ENCODE measurements at regions not wholly inside any gene's neighbourhood (a gene's known extent, or its start where the extent isn't known, plus 50 kb on each side); places are given as distances from the start of the nearest gene placed in this dataset.

DNA sequence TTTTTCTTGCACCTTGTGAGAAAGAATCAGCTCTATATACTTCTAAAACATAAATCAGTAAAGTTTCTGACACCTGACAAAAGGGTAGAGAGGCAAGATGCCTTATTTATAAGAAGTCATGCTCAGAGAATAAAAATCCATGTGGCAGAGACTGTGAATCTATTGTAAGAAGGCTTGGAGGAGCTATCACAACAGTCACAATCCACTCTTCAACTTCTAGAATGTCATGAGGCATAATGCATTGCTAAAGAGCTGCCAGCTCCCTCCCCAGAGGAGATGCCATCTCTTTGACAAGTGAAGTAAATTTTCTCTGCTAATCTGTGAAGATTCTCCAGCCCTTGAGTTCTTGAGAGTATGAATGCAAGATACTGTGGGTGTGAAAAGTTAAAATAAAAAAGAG lies 971.2 kb upstream of the IGFBP7 start:
- TF ChIP-seq, protein P1, sequence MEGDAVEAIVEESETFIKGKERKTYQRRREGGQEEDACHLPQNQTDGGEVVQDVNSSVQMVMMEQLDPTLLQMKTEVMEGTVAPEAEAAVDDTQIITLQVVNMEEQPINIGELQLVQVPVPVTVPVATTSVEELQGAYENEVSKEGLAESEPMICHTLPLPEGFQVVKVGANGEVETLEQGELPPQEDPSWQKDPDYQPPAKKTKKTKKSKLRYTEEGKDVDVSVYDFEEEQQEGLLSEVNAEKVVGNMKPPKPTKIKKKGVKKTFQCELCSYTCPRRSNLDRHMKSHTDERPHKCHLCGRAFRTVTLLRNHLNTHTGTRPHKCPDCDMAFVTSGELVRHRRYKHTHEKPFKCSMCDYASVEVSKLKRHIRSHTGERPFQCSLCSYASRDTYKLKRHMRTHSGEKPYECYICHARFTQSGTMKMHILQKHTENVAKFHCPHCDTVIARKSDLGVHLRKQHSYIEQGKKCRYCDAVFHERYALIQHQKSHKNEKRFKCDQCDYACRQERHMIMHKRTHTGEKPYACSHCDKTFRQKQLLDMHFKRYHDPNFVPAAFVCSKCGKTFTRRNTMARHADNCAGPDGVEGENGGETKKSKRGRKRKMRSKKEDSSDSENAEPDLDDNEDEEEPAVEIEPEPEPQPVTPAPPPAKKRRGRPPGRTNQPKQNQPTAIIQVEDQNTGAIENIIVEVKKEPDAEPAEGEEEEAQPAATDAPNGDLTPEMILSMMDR (IDR thresholded peaks at IDR 0.05; ENCODE audit: insufficient read depth, low read length, severe bottlenecking), result no peak
- no peaks in the 10 kb centered on the region for H3K27me3 ChIP-seq (ENCODE audit: control insufficient read depth, insufficient read depth, low read length)
- H3K36me3 ChIP-seq (ENCODE audit: control insufficient read depth, insufficient read depth, low read length), result no peaks in the 10 kb centered on the region
- H3K4me3 ChIP-seq (ENCODE audit: low read depth, low read length), result no peak overlapping the region
- no peak for DNase-seq (ENCODE audit: low read depth)
- FAIRE-seq, result no peak

DNA sequence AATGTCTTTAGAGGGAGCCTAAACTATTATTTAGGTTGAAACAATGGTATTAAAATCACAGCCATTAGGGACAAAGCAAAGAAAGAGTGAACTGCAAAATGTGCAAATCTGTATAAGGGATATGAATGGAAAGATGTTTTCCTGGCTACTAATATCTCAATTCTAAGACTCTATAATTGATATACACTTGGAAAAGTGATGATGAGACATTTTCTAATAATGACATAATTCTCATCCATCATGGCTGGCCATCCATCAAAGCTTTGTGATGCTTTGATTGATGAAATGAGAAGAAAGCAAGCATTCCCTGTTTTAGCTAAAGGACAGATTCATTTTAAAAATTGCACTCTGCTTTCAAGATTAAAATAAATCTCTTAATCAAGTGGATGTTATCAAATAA lies 965.5 kb upstream of the IGFBP7 start:
- no peaks in the 10 kb centered on the region for H3K27me3 ChIP-seq (ENCODE audit: control insufficient read depth, insufficient read depth, low read length)
- no peak overlapping the region for H3K4me3 ChIP-seq (ENCODE audit: low read depth, low read length)
- DNase-seq (ENCODE audit: low read depth), result no peak
- FAIRE-seq, result no peak
- H3K36me3 ChIP-seq (ENCODE audit: control insufficient read depth, insufficient read depth, low read length), result no peaks in the 10 kb centered on the region
- TF ChIP-seq, protein P1 (IDR thresholded peaks at IDR 0.05; ENCODE audit: insufficient read depth, low read length, severe bottlenecking), result no peak

DNA sequence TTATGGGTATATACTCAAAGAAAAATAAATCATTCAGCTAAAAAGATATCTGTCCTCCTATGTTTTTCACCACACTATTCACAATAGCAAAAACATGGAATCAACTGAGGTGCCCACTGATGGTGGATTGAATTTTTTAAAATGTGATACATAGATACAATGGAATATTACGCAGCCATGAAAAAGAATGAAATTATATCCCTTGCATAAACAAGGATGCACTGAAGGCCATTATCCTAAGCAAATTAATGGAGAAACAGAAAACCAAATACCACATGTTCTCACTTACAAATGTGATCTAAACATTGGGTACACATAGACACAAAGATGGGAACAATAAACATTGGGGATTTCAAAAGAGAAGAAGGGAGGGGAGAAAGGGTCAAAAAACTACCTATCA lies 964.2 kb upstream of the IGFBP7 start:
- FAIRE-seq, result no peak

DNA sequence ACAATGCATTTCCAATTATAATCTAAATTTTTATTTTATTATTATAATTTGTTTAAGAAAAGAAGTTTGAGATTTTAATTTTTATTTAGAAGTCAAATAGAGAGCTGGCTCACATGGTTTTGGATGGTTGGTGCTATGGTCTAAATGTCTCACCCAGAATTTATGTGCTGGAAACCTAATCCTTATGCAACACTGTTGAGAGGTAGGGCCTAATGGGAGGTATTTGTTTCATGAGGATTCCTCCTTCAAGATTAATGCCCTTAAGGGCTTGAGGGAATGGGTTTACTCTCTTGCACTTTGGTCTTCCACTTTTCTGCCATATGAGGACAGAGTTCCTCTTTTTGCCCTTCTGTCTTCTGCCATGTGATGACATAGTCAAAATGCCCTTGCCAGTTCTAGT lies 960.5 kb upstream of the IGFBP7 start:
- Histone ChIP-seq H3K36me3 (ENCODE audit: control insufficient read depth, insufficient read depth, low read length) (no peaks in the 10 kb centered on the region), H3K27me3 (ENCODE audit: control insufficient read depth, insufficient read depth, low read length) (no peaks in the 10 kb centered on the region), H3K4me3 (ENCODE audit: low read depth, low read length) (no peak overlapping the region)
- DNase-seq (ENCODE audit: low read depth) (no peak), FAIRE-seq (no peak)
- TF ChIP-seq, protein P1 (IDR thresholded peaks at IDR 0.05; ENCODE audit: insufficient read depth, low read length, severe bottlenecking), result no peak

More for the DNA sequence above, 964.2 kb upstream of the IGFBP7 start:
- TF ChIP-seq, protein P1 (IDR thresholded peaks at IDR 0.05; ENCODE audit: insufficient read depth, low read length, severe bottlenecking), result no peak
- H3K4me3 ChIP-seq (ENCODE audit: low read depth, low read length), result no peak overlapping the region
- DNase-seq (ENCODE audit: low read depth), result no peak
- no peaks in the 10 kb centered on the region for H3K36me3 ChIP-seq (ENCODE audit: control insufficient read depth, insufficient read depth, low read length)
- H3K27me3 ChIP-seq (ENCODE audit: control insufficient read depth, insufficient read depth, low read length), result no peaks in the 10 kb centered on the region

DNA sequence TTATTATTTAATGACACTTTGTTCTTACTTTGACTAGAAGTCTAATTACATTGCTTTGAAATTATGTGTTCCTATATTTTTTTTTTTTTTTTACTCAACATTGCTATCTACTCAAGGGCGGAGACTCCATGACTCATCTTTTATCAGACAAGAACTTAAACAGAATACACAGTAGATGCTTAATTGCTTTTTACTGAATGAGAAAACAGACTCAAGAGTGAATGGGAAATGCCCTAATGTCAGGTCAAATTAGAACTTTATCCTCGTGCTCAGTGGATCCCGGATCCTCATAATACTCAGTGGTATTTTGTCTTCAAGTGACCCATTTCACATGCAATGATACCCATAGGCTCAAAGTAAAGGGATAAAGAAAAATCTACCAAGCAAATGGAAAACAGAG lies 954.5 kb upstream of the IGFBP7 start:
- Histone ChIP-seq H3K36me3 (ENCODE audit: control insufficient read depth, insufficient read depth, low read length) (no peaks in the 10 kb centered on the region), H3K27me3 (ENCODE audit: control insufficient read depth, insufficient read depth, low read length) (no peaks in the 10 kb centered on the region), H3K4me3 (ENCODE audit: low read depth, low read length) (no peak overlapping the region)
- DNase-seq (ENCODE audit: low read depth), result no peak
- TF ChIP-seq, protein P1 (IDR thresholded peaks at IDR 0.05; ENCODE audit: insufficient read depth, low read length, severe bottlenecking), result no peak
- FAIRE-seq, result no peak

DNA sequence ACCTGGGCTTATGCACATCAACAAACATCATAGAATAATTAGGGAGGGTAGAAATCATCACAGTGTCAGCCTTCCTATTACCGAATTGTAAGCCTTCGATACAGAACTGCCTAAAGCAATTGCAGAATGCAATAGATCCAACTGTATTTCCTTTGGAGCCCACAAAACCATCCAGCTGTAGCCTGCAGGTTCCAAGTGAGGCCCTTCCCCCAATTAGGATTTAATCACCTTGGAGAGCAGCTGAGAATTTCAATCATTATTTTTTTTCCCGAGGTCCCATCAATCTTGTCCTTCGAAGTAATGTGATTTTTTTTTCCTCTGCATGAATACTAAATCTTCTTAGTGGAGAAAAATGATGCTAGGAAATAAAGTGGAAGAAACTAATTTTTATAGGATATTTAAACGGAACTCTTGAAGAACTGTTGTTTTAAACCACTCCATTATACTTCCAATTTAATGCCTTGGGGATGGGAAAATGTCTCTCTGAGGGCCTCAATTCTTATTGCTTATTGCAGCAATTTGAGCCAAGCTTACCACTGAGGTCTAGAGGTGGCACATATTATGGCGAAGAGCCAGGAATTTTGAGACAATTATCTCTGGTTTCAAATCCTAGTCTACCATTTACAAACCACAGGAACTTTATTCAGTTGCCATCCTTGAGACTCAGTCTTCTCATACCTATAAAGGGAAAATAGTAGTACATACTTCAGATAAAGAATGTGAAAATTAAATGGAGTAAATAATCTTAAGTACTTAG lies 953.4 kb upstream of the IGFBP7 start:
- Histone ChIP-seq H3K4me3 (ENCODE audit: low read depth, low read length) (no peak overlapping the region), H3K36me3 (ENCODE audit: control insufficient read depth, insufficient read depth, low read length) (no peaks in the 10 kb centered on the region), H3K27me3 (ENCODE audit: control insufficient read depth, insufficient read depth, low read length) (no peaks in the 10 kb centered on the region)
- TF ChIP-seq, protein P1 (IDR thresholded peaks at IDR 0.05; ENCODE audit: insufficient read depth, low read length, severe bottlenecking), result no peak
- FAIRE-seq (no peak), DNase-seq (ENCODE audit: low read depth) (no peak)
